GM12878 (cell line): ENCODE measurements at regions not wholly inside any gene's neighbourhood (a gene's known extent, or its start where the extent isn't known, plus 50 kb on each side); places are given as distances from the start of the nearest gene placed in this dataset.

Source experiments
- ATAC-seq: fragments of 200-7000 bp; cut with Tn5 transposase; 3 replicates; pipeline ENCODE4 v1.9.1; 2020; ENCODE audit warnings: mild to moderate bottlenecking, moderate library complexity
- BruUV-seq: library from RNA; stranded (reverse); fragments of 400-500 nt; replicated peaks from 2 replicates; lab custom pipeline; 2021; lab: Mats Ljungman, UMichigan
- CTCF ChIA-PET: fragments of 300-600 bp; sonication (Branson Sonifier 250); formaldehyde crosslinking; extraction: SDS; loops from one replicate; lab custom pipeline; 2021; ENCODE audit warnings: inconsistent platforms; lab: Yijun Ruan, JAX
- POLR2A ChIA-PET: fragments of 350-600 bp; formaldehyde crosslinking; extraction: SDS; loops from one replicate; lab custom pipeline; 2021; ENCODE audit warnings: inconsistent platforms; lab: Charles Lee
- RAD21 ChIA-PET: fragments of 300-600 bp; sonication (Branson Sonifier 250); formaldehyde crosslinking; loops from one replicate; lab custom pipeline; 2023; ENCODE audit warnings: antibody characterized with exemption; ENCODE audit not compliant: unreplicated experiment; lab: Charles Lee
- SMC1A ChIA-PET: fragments of 300-600 bp; sonication (Branson Sonifier 250); formaldehyde crosslinking; loops from one replicate; lab custom pipeline; 2023; ENCODE audit not compliant: unreplicated experiment, uncharacterized antibody; lab: Charles Lee
- DNase-seq: peaks from one replicate; pipeline ENCODE4 v3.0.0-alpha.2; 2011; ENCODE audit warnings: low read depth, low spot score
- FAIRE-seq: peaks from 3 replicates; lab custom pipeline; 2011; peaks lifted over from hg19 to GRCh38; lab: Jason Lieb, UNC
- H2AFZ ChIP-seq: 2 replicates; pipeline ENCODE4 v1.6.0; 2011; ENCODE audit warnings: low read depth, low read length, control low read depth; ENCODE audit not compliant: control insufficient read depth
- H3K27ac ChIP-seq: 2 replicates; pipeline ENCODE4 v1.5.1; 2011; ENCODE audit warnings: control low read depth; ENCODE audit not compliant: control insufficient read depth, insufficient read depth
- H3K27me3 ChIP-seq, 2 experiments: replicated peaks in 1 of 2; 2 replicates each; pipeline versions ENCODE4 v1.6.0 to v1.6.1; 2011; ENCODE audit warnings: low read length in 1 of 2; ENCODE audit not compliant: control insufficient read depth in 2 of 2, insufficient read depth in 2 of 2
- H3K36me3 ChIP-seq, 2 experiments: 2 replicates each; pipeline ENCODE4 v1.5.1; 2011; ENCODE audit warnings: low read length in 1 of 2; ENCODE audit not compliant: control insufficient read depth in 2 of 2, insufficient read depth in 2 of 2
- H3K4me1 ChIP-seq: 2 replicates; pipeline ENCODE4 v1.6.1; 2011; ENCODE audit warnings: mild to moderate bottlenecking, low read length, moderate library complexity, mixed read lengths; ENCODE audit not compliant: control insufficient read depth, insufficient read depth
- H3K4me2 ChIP-seq: 2 replicates; pipeline ENCODE4 v1.6.0; 2011; ENCODE audit warnings: control low read depth; ENCODE audit not compliant: control insufficient read depth, insufficient read depth
- H3K4me3 ChIP-seq: fragments of 200-600 bp; sonication (generic); 2 replicates; pipeline ENCODE4 v1.5.1; 2016
- H3K79me2 ChIP-seq: 2 replicates; pipeline ENCODE4 v1.6.0; 2011; ENCODE audit warnings: low read length; ENCODE audit not compliant: control insufficient read depth, insufficient read depth
- H3K9ac ChIP-seq: 2 replicates; pipeline ENCODE4 v1.8.0; 2011; ENCODE audit warnings: low read length, control low read depth, mixed read lengths; ENCODE audit not compliant: control insufficient read depth, insufficient read depth
- H3K9me3 ChIP-seq: replicated peaks from 3 replicates; pipeline ENCODE4 v1.5.1; 2011; ENCODE audit warnings: mild to moderate bottlenecking, low read length; ENCODE audit not compliant: control insufficient read depth, insufficient read depth
- H4K20me1 ChIP-seq: 2 replicates; pipeline ENCODE4 v1.6.0; 2011; ENCODE audit not compliant: control insufficient read depth, insufficient read depth
- DPF2 ChIP-seq: fragments of 450-650 bp; IDR thresholded peaks from 2 replicates; pipeline ENCODE4 v1.6.1; 2017; ENCODE audit warnings: mild to moderate bottlenecking
- GATAD2B ChIP-seq: fragments of 450-650 bp; conservative IDR thresholded peaks from 2 replicates; pipeline ENCODE4 v1.6.1; 2017; ENCODE audit warnings: low read depth, mild to moderate bottlenecking, moderate library complexity
- MEF2B ChIP-seq: fragments of 450-650 bp; IDR thresholded peaks from 2 replicates; pipeline ENCODE4 v1.6.1; 2018; ENCODE audit warnings: mild to moderate bottlenecking, moderate library complexity; ENCODE audit not compliant: partially characterized antibody, poor library complexity, severe bottlenecking
- MTA2 ChIP-seq: fragments of 450-650 bp; IDR thresholded peaks from 2 replicates; pipeline ENCODE4 v1.6.1; 2016; ENCODE audit warnings: low read depth, mild to moderate bottlenecking, moderate library complexity
- NRF1 ChIP-seq: conservative IDR thresholded peaks from 2 replicates; pipeline ENCODE4 v1.6.1; 2011; ENCODE audit warnings: mild to moderate bottlenecking, low read depth, low read length, improper control_type of control experiment
- RB1 ChIP-seq: fragments of 450-650 bp; formaldehyde crosslinking; IDR thresholded peaks from 2 replicates; pipeline ENCODE4 v1.6.1; 2017; ENCODE audit warnings: mild to moderate bottlenecking, borderline replicate concordance
- SRF ChIP-seq, 2 experiments: IDR thresholded peaks; 2 replicates each; pipeline ENCODE4 v1.6.1; 2011; ENCODE audit warnings: low read depth in 2 of 2, low read length in 2 of 2, mild to moderate bottlenecking in 1 of 2, moderate library complexity in 1 of 2
- ZNF274 ChIP-seq: IDR thresholded peaks from one replicate; pipeline ENCODE4 v1.8.0; 2011; ENCODE audit not compliant: insufficient read length, insufficient read depth
- WGBS: methylation state at CpG from one replicate; pipeline ENCODE4 v1.1.6; 2016; ENCODE audit warnings: low lambda C conversion rate; ENCODE audit not compliant: insufficient replicate concordance, insufficient coverage; ENCODE audit errors: missing lambda C conversion rate; 5-methylcytosine and 5-hydroxymethylcytosine counted together
- in situ Hi-C: fragments of 300-500 bp; cut with MboI; formaldehyde crosslinking; loops from 9 replicates; pipeline ENCODE4 v1.14.3; 2018; ENCODE audit warnings: mixed read lengths
- intact Hi-C: fragments of 100-400 bp; cut with micrococcal nuclease; formaldehyde crosslinking; loops from one replicate; pipeline ENCODE4 v1.14.2; 2022; ENCODE audit not compliant: unreplicated experiment
- TF ChIP-seq, protein P1 (sequence below), 3 experiments: IDR thresholded peaks in 2 of 3; conservative IDR thresholded peaks in 1 of 3; 2 replicates each; pipeline ENCODE4 v1.5.1; 2011; ENCODE audit warnings: low read depth in 3 of 3, low read length in 3 of 3, mild to moderate bottlenecking in 3 of 3, control low read depth in 2 of 3, moderate library complexity in 2 of 3, inconsistent platforms in 1 of 3, mixed read lengths in 1 of 3; ENCODE audit not compliant: control insufficient read depth in 2 of 3, insufficient read depth in 1 of 3; ENCODE audit errors: extremely low read depth in 1 of 3
- TF ChIP-seq, protein P2 (sequence below): IDR thresholded peaks from 2 replicates; pipeline ENCODE4 v1.6.1; 2011; ENCODE audit warnings: borderline replicate concordance, low read depth, mild to moderate bottlenecking, moderate library complexity, mixed read lengths, low read length; ENCODE audit not compliant: insufficient read depth; ENCODE audit errors: extremely low read length
- TF ChIP-seq, protein P3 (sequence below): fragments of 450-650 bp; IDR thresholded peaks from 2 replicates; pipeline ENCODE4 v1.6.1; 2017; ENCODE audit warnings: low read depth, mild to moderate bottlenecking, moderate library complexity

- TF ChIP-seq, protein P1, sequence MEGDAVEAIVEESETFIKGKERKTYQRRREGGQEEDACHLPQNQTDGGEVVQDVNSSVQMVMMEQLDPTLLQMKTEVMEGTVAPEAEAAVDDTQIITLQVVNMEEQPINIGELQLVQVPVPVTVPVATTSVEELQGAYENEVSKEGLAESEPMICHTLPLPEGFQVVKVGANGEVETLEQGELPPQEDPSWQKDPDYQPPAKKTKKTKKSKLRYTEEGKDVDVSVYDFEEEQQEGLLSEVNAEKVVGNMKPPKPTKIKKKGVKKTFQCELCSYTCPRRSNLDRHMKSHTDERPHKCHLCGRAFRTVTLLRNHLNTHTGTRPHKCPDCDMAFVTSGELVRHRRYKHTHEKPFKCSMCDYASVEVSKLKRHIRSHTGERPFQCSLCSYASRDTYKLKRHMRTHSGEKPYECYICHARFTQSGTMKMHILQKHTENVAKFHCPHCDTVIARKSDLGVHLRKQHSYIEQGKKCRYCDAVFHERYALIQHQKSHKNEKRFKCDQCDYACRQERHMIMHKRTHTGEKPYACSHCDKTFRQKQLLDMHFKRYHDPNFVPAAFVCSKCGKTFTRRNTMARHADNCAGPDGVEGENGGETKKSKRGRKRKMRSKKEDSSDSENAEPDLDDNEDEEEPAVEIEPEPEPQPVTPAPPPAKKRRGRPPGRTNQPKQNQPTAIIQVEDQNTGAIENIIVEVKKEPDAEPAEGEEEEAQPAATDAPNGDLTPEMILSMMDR (IDR thresholded peaks at IDR 0.05 in 2 of 3, conservative IDR thresholded peaks at IDR 0.05 in 1 of 3; ENCODE audit: control insufficient read depth in 2 of 3, extremely low read depth in 1 of 3, insufficient read depth in 1 of 3, low read depth in 3 of 3, low read length in 3 of 3), result no peak
- TF ChIP-seq, protein P2, sequence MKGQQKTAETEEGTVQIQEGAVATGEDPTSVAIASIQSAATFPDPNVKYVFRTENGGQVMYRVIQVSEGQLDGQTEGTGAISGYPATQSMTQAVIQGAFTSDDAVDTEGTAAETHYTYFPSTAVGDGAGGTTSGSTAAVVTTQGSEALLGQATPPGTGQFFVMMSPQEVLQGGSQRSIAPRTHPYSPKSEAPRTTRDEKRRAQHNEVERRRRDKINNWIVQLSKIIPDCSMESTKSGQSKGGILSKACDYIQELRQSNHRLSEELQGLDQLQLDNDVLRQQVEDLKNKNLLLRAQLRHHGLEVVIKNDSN, result no peak
- TF ChIP-seq, all 136 proteins: peak for 0
Observed at GRCh38 chr5:22968386-22968785, 115.2 kb upstream of the CDH12 start (continued).

DNA sequence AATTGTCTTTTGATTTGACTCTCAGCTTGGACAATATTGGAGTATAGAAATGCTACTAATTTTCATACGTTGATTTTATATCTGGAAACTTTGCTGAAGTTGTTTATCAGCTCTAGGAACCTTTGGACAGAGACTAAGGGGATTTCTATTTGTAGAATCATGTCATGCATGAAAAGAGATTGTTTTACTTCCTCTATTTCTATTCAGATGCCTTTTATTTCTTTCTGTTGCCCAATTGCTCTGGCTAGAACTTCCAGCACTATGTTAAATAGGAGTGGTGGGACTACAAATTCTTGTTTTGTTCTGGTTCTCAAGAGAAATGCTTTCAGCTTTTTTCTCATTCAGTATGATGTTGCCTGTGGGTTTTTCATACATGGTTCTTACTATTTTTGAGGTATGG lies 112.8 kb upstream of the CDH12 start:
- WGBS, result 5% methylated on average over 1 of the region's 1 CpG
- RAD21 ChIA-PET, result interaction anchor here (0.7 to 2.1 kb wide), 6 partner anchors 21 to 103 kb away, joined by 3 to 8 read pairs (median 4); no protein-coding TSS in a partner anchor
- H3K79me2 ChIP-seq, result no peaks in the 10 kb centered on the region
- no peak overlapping the region for H2AFZ ChIP-seq
- CTCF ChIA-PET, result interaction anchor here (0.5 to 1.7 kb wide), 3 partner anchors 17 to 303 kb away, joined by 3 to 4 read pairs (median 3); no protein-coding TSS in a partner anchor
- DNase-seq, result peak; percentile 5
- H3K4me3 ChIP-seq, result no peak overlapping the region
- intact Hi-C loops (no loop called here), in situ Hi-C loops (no loop called here)
- no peaks in the 10 kb centered on the region for H3K36me3 ChIP-seq
- BruUV-seq, result no TSS peak
- H3K27me3 ChIP-seq, result no peaks in the 10 kb centered on the region
- H4K20me1 ChIP-seq, result no peaks in the 10 kb centered on the region
- no peak overlapping the region for H3K4me2 ChIP-seq
- H3K9me3 ChIP-seq, result no peaks in the 10 kb centered on the region
- no peak overlapping the region for H3K9ac ChIP-seq
- SMC1A ChIA-PET, result interaction anchor here (0.8 to 1.8 kb wide), 15 partner anchors 10 to 119 kb away, joined by 3 to 6 read pairs (median 3); no protein-coding TSS in a partner anchor
- TF ChIP-seq ZNF274, result no peak
- TF ChIP-seq GATAD2B, result 0 out of 2 replicates have a peak, but pooled peaks have one; percentile 22
- peak; percentile 60; the same call in 1 of the 2 replicates for TF ChIP-seq DPF2
- TF ChIP-seq MEF2B, result peak; percentile 67
- no peak for TF ChIP-seq NRF1
- no peak for TF ChIP-seq SRF (IDR thresholded peaks at IDR 0.05; ENCODE audit: low read depth in 2 of 2, low read length in 2 of 2)
- no peak for TF ChIP-seq RB1
- TF ChIP-seq, protein P3, sequence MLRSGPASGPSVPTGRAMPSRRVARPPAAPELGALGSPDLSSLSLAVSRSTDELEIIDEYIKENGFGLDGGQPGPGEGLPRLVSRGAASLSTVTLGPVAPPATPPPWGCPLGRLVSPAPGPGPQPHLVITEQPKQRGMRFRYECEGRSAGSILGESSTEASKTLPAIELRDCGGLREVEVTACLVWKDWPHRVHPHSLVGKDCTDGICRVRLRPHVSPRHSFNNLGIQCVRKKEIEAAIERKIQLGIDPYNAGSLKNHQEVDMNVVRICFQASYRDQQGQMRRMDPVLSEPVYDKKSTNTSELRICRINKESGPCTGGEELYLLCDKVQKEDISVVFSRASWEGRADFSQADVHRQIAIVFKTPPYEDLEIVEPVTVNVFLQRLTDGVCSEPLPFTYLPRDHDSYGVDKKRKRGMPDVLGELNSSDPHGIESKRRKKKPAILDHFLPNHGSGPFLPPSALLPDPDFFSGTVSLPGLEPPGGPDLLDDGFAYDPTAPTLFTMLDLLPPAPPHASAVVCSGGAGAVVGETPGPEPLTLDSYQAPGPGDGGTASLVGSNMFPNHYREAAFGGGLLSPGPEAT, result peak; percentile 78
- peak; percentile 46; the same call in 1 of the 2 replicates for TF ChIP-seq MTA2
- peak; percentile 95 for ATAC-seq
- no peak for FAIRE-seq
- POLR2A ChIA-PET, result no interaction called here
- no peak overlapping the region for H3K27ac ChIP-seq
- no peaks in the 10 kb centered on the region for H3K4me1 ChIP-seq
